ENCODE measurements at regions not wholly inside any gene's neighbourhood (a gene's known extent, or its start where the extent isn't known, plus 50 kb on each side); places are given as distances from the start of the nearest gene placed in this dataset.

DNA sequence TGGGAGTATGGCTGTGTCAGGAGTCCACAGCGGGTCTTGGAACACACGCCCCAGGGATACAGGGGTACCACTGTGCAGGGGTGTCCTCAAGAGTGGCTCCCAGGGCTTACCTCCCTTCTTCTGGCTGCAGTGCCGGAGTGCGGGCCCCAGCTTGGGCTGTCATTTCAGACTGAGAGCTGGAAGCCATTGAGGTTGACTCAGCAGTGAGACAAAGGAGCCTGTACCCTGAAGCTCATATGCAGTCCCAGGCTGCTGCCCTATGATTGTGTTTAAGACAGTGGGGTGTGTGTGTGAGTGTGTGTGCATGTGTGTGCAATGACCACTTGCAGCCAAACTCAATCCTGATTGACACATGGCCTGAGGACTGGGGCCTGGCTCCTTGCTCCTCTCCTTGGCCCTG lies 167.7 kb upstream of the AFDN start:
- TF ChIP-seq, protein P1, sequence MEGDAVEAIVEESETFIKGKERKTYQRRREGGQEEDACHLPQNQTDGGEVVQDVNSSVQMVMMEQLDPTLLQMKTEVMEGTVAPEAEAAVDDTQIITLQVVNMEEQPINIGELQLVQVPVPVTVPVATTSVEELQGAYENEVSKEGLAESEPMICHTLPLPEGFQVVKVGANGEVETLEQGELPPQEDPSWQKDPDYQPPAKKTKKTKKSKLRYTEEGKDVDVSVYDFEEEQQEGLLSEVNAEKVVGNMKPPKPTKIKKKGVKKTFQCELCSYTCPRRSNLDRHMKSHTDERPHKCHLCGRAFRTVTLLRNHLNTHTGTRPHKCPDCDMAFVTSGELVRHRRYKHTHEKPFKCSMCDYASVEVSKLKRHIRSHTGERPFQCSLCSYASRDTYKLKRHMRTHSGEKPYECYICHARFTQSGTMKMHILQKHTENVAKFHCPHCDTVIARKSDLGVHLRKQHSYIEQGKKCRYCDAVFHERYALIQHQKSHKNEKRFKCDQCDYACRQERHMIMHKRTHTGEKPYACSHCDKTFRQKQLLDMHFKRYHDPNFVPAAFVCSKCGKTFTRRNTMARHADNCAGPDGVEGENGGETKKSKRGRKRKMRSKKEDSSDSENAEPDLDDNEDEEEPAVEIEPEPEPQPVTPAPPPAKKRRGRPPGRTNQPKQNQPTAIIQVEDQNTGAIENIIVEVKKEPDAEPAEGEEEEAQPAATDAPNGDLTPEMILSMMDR (conservative IDR thresholded peaks at IDR 0.05; ENCODE audit: low read depth in 2 of 2) = no peak
- TF ChIP-seq POLR2AphosphoS5 (IDR thresholded peaks at IDR 0.05; ENCODE audit: low read depth) = no peak
- no peak for TF ChIP-seq EZH2 (IDR thresholded peaks at IDR 0.05; ENCODE audit: low read depth, unreplicated experiment)
- TF ChIP-seq, protein P2, sequence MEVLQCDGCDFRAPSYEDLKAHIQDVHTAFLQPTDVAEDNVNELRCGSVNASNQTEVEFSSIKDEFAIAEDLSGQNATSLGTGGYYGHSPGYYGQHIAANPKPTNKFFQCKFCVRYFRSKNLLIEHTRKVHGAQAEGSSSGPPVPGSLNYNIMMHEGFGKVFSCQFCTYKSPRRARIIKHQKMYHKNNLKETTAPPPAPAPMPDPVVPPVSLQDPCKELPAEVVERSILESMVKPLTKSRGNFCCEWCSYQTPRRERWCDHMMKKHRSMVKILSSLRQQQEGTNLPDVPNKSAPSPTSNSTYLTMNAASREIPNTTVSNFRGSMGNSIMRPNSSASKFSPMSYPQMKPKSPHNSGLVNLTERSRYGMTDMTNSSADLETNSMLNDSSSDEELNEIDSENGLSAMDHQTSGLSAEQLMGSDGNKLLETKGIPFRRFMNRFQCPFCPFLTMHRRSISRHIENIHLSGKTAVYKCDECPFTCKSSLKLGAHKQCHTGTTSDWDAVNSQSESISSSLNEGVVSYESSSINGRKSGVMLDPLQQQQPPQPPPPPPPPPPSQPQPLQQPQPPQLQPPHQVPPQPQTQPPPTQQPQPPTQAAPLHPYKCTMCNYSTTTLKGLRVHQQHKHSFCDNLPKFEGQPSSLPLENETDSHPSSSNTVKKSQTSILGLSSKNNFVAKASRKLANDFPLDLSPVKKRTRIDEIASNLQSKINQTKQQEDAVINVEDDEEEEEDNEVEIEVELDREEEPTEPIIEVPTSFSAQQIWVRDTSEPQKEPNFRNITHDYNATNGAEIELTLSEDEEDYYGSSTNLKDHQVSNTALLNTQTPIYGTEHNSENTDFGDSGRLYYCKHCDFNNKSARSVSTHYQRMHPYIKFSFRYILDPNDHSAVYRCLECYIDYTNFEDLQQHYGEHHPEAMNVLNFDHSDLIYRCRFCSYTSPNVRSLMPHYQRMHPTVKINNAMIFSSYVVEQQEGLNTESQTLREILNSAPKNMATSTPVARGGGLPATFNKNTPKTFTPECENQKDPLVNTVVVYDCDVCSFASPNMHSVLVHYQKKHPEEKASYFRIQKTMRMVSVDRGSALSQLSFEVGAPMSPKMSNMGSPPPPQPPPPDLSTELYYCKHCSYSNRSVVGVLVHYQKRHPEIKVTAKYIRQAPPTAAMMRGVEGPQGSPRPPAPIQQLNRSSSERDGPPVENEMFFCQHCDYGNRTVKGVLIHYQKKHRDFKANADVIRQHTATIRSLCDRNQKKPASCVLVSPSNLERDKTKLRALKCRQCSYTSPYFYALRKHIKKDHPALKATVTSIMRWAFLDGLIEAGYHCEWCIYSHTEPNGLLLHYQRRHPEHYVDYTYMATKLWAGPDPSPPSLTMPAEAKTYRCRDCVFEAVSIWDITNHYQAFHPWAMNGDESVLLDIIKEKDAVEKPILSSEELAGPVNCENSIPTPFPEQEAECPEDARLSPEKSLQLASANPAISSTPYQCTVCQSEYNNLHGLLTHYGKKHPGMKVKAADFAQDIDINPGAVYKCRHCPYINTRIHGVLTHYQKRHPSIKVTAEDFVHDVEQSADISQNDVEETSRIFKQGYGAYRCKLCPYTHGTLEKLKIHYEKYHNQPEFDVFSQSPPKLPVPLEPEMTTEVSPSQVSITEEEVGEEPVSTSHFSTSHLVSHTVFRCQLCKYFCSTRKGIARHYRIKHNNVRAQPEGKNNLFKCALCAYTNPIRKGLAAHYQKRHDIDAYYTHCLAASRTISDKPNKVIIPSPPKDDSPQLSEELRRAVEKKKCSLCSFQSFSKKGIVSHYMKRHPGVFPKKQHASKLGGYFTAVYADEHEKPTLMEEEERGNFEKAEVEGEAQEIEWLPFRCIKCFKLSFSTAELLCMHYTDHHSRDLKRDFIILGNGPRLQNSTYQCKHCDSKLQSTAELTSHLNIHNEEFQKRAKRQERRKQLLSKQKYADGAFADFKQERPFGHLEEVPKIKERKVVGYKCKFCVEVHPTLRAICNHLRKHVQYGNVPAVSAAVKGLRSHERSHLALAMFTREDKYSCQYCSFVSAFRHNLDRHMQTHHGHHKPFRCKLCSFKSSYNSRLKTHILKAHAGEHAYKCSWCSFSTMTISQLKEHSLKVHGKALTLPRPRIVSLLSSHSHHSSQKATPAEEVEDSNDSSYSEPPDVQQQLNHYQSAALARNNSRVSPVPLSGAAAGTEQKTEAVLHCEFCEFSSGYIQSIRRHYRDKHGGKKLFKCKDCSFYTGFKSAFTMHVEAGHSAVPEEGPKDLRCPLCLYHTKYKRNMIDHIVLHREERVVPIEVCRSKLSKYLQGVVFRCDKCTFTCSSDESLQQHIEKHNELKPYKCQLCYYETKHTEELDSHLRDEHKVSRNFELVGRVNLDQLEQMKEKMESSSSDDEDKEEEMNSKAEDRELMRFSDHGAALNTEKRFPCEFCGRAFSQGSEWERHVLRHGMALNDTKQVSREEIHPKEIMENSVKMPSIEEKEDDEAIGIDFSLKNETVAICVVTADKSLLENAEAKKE (CRISPR knock-in tag; IDR thresholded peaks at IDR 0.05) = no peak
- TF ChIP-seq EZH2phosphoT487 (IDR thresholded peaks at IDR 0.05; ENCODE audit: unreplicated experiment) = no peak
- TF ChIP-seq, protein P3, sequence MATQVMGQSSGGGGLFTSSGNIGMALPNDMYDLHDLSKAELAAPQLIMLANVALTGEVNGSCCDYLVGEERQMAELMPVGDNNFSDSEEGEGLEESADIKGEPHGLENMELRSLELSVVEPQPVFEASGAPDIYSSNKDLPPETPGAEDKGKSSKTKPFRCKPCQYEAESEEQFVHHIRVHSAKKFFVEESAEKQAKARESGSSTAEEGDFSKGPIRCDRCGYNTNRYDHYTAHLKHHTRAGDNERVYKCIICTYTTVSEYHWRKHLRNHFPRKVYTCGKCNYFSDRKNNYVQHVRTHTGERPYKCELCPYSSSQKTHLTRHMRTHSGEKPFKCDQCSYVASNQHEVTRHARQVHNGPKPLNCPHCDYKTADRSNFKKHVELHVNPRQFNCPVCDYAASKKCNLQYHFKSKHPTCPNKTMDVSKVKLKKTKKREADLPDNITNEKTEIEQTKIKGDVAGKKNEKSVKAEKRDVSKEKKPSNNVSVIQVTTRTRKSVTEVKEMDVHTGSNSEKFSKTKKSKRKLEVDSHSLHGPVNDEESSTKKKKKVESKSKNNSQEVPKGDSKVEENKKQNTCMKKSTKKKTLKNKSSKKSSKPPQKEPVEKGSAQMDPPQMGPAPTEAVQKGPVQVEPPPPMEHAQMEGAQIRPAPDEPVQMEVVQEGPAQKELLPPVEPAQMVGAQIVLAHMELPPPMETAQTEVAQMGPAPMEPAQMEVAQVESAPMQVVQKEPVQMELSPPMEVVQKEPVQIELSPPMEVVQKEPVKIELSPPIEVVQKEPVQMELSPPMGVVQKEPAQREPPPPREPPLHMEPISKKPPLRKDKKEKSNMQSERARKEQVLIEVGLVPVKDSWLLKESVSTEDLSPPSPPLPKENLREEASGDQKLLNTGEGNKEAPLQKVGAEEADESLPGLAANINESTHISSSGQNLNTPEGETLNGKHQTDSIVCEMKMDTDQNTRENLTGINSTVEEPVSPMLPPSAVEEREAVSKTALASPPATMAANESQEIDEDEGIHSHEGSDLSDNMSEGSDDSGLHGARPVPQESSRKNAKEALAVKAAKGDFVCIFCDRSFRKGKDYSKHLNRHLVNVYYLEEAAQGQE (IDR thresholded peaks at IDR 0.05; ENCODE audit: unreplicated experiment) = no peak
- no peak for TF ChIP-seq CREB1 (CRISPR knock-in tag; IDR thresholded peaks at IDR 0.05; ENCODE audit: low read depth)
